Panc1 (cell line): ENCODE measurements at regions not wholly inside any gene's neighbourhood (a gene's known extent, or its start where the extent isn't known, plus 50 kb on each side); places are given as distances from the start of the nearest gene placed in this dataset.

ENCODE experiments used
- ATAC-seq: fragments of 200-7000 bp; cut with Tn5 transposase; 2 replicates; pipeline ENCODE4 v1.9.1; 2020; ENCODE audit warnings: mild to moderate bottlenecking, moderate library complexity
- BruUV-seq: library from RNA; stranded (reverse); fragments of 400-500 nt; replicated peaks from 2 replicates; lab custom pipeline; 2021; lab: Mats Ljungman, UMichigan
- CTCF ChIA-PET: fragments of 300-600 bp; sonication (Branson Sonifier 250); formaldehyde crosslinking; loops from one replicate; lab custom pipeline; 2022; ENCODE audit warnings: antibody characterized with exemption; lab: Charles Lee
- POLR2A ChIA-PET: fragments of 300-600 bp; sonication (Branson Sonifier 250); formaldehyde crosslinking; loops from one replicate; lab custom pipeline; 2022; ENCODE audit warnings: antibody characterized with exemption; lab: Charles Lee
- DNase-seq: peaks from one replicate; pipeline ENCODE4 v3.0.0-alpha.2; 2010; ENCODE audit warnings: low read depth, low spot score
- H3K27ac ChIP-seq: 2 replicates; pipeline ENCODE4 v1.5.1; 2011; ENCODE audit warnings: mild to moderate bottlenecking, low read length, inconsistent platforms
- H3K27me3 ChIP-seq: fragments of 200-500 bp; sonication (Bioruptor generic); 2 replicates; pipeline ENCODE4 v1.6.0; 2014; ENCODE audit warnings: low read length, inconsistent platforms; ENCODE audit not compliant: control insufficient read depth, insufficient read depth
- H3K36me3 ChIP-seq: fragments of 200-500 bp; sonication (Bioruptor generic); 2 replicates; pipeline ENCODE4 v1.5.1; 2014; ENCODE audit warnings: inconsistent platforms, mild to moderate bottlenecking, low read length, moderate library complexity; ENCODE audit not compliant: control insufficient read depth, insufficient read depth
- H3K4me1 ChIP-seq: 2 replicates; pipeline ENCODE4 v1.5.1; 2011; ENCODE audit warnings: inconsistent platforms, mild to moderate bottlenecking, low read length, moderate library complexity; ENCODE audit not compliant: control insufficient read depth, insufficient read depth
- H3K4me3 ChIP-seq, 2 experiments: 2 replicates each; pipeline ENCODE4 v1.5.1; 2011 to 2012; ENCODE audit warnings: low read depth in 2 of 2, low read length in 2 of 2, mild to moderate bottlenecking in 2 of 2, inconsistent platforms in 1 of 2, moderate library complexity in 1 of 2
- H3K9me3 ChIP-seq: fragments of 200-500 bp; sonication (Bioruptor generic); 2 replicates; pipeline ENCODE4 v1.5.1; 2014; ENCODE audit warnings: low read depth, mild to moderate bottlenecking, inconsistent platforms, low read length, moderate library complexity; ENCODE audit not compliant: control insufficient read depth, insufficient read depth
- POLR2AphosphoS5 ChIP-seq: IDR thresholded peaks from 2 replicates; pipeline ENCODE4 v1.6.1; 2012; ENCODE audit warnings: mild to moderate bottlenecking, low read depth, low read length, moderate library complexity
- SIN3A ChIP-seq: IDR thresholded peaks from 2 replicates; pipeline ENCODE4 v1.6.1; 2012; ENCODE audit warnings: low read depth, mild to moderate bottlenecking, low read length, moderate library complexity, borderline replicate concordance; ENCODE audit not compliant: insufficient read depth
- TCF7L2 ChIP-seq: IDR thresholded peaks from 2 replicates; pipeline ENCODE4 v1.6.1; 2011; ENCODE audit warnings: mild to moderate bottlenecking, low read depth, low read length, inconsistent platforms
- in situ Hi-C: cut with HindIII; loops from 2 replicates; pipeline ENCODE4 v1.10.0; 2016; ENCODE audit warnings: low sequenced_read_pairs, low pct_unique_long_range_greater_than_20kb
- intact Hi-C: fragments of 100-400 bp; cut with micrococcal nuclease; formaldehyde crosslinking; loops from one replicate; pipeline ENCODE4 v1.10.0; 2022; ENCODE audit not compliant: unreplicated experiment
- TF ChIP-seq, protein P1 (sequence below), 2 experiments: IDR thresholded peaks; 2 replicates each; pipeline ENCODE4 v1.6.1; 2011 to 2012; ENCODE audit warnings: low read depth in 2 of 2, control low read depth in 1 of 2, low read length in 1 of 2, mild to moderate bottlenecking in 1 of 2, moderate library complexity in 1 of 2; ENCODE audit not compliant: insufficient read depth in 1 of 2
- TF ChIP-seq, protein P2 (sequence below): fragments of 450-650 bp; IDR thresholded peaks from 2 replicates; pipeline ENCODE4 v1.5.1; 2017; ENCODE audit warnings: mild to moderate bottlenecking

DNA sequence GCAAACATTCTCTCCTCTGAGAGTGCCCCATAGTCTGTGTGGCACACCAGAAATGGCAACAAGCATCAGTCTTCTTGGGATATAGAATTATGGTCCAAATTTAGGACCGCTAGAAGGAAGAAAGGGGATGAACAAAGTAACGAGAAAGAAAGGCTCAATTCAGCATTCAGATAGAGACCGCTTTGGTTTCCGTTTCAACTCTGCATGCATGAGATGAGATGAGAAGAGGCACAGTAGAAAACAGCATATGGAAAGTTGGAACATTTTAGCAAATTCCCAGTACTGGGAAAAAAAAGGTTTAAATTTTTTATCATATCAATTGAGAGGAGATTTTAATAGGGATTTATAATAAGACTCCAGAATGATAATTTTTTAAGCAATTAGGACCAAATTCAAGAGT lies 595.5 kb upstream of the CHRM3 start:
- intact Hi-C loops: no loop called here
- Histone ChIP-seq H3K36me3 (no peaks in the 10 kb centered on the region), H3K27ac (no peak overlapping the region), H3K9me3 (no peaks in the 10 kb centered on the region), H3K4me1 (no peaks in the 10 kb centered on the region), H3K27me3 (no peaks in the 10 kb centered on the region), H3K4me3 (no peak overlapping the region)
- DNase-seq (no peak), ATAC-seq (no peak)
- in situ Hi-C loops: no loop called here
- TF ChIP-seq TCF7L2: no peak
- no peak for TF ChIP-seq POLR2AphosphoS5
- TF ChIP-seq SIN3A: no peak
- TF ChIP-seq, protein P1, sequence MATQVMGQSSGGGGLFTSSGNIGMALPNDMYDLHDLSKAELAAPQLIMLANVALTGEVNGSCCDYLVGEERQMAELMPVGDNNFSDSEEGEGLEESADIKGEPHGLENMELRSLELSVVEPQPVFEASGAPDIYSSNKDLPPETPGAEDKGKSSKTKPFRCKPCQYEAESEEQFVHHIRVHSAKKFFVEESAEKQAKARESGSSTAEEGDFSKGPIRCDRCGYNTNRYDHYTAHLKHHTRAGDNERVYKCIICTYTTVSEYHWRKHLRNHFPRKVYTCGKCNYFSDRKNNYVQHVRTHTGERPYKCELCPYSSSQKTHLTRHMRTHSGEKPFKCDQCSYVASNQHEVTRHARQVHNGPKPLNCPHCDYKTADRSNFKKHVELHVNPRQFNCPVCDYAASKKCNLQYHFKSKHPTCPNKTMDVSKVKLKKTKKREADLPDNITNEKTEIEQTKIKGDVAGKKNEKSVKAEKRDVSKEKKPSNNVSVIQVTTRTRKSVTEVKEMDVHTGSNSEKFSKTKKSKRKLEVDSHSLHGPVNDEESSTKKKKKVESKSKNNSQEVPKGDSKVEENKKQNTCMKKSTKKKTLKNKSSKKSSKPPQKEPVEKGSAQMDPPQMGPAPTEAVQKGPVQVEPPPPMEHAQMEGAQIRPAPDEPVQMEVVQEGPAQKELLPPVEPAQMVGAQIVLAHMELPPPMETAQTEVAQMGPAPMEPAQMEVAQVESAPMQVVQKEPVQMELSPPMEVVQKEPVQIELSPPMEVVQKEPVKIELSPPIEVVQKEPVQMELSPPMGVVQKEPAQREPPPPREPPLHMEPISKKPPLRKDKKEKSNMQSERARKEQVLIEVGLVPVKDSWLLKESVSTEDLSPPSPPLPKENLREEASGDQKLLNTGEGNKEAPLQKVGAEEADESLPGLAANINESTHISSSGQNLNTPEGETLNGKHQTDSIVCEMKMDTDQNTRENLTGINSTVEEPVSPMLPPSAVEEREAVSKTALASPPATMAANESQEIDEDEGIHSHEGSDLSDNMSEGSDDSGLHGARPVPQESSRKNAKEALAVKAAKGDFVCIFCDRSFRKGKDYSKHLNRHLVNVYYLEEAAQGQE (IDR thresholded peaks at IDR 0.05; ENCODE audit: insufficient read depth in 1 of 2, low read depth in 2 of 2, low read length in 1 of 2): no peak
- TF ChIP-seq, protein P2, sequence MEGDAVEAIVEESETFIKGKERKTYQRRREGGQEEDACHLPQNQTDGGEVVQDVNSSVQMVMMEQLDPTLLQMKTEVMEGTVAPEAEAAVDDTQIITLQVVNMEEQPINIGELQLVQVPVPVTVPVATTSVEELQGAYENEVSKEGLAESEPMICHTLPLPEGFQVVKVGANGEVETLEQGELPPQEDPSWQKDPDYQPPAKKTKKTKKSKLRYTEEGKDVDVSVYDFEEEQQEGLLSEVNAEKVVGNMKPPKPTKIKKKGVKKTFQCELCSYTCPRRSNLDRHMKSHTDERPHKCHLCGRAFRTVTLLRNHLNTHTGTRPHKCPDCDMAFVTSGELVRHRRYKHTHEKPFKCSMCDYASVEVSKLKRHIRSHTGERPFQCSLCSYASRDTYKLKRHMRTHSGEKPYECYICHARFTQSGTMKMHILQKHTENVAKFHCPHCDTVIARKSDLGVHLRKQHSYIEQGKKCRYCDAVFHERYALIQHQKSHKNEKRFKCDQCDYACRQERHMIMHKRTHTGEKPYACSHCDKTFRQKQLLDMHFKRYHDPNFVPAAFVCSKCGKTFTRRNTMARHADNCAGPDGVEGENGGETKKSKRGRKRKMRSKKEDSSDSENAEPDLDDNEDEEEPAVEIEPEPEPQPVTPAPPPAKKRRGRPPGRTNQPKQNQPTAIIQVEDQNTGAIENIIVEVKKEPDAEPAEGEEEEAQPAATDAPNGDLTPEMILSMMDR: no peak
- BruUV-seq: no TSS peak
- POLR2A ChIA-PET: no interaction called here
- CTCF ChIA-PET: no interaction called here

DNA sequence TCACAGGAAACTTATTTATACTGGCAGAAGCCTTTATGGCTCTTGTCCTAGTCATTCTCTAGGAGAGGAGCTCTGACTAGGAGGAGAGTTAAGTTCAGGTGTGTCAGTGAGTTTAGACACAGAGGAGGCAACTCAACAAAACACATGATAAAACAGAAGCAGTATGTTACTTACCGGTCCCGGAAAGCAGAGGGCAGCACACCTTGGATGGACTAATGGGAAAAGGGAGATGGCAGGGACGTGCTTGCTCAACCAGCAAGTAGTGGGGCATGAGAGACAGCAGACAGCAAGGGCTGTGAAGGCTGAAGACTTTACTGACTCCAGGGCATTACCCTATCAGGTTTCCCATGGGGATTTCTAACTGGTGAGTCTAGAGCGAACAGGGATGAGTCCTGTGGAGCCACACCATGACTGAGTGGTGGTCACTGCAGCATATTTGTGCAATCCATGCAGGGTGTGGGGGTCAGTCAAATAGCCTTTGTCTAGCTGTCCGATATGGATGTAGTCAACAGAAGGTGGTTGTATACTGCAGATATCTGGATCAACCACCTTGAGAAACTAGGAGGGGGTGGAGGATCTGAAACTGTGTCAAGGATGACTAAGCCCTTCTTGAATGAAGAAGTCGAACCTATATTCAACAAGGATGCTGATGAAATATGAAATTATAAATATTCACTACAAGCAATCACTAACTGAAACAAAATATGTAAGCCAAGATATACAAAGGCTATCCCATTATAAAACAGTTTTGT lies 596.3 kb upstream of the CHRM3 start:
- no TSS peak for BruUV-seq
- TF ChIP-seq TCF7L2: no peak
- TF ChIP-seq, protein P2: no peak
- TF ChIP-seq, protein P1 (IDR thresholded peaks at IDR 0.05; ENCODE audit: insufficient read depth in 1 of 2, low read depth in 2 of 2, low read length in 1 of 2): no peak
- TF ChIP-seq SIN3A: no peak
- TF ChIP-seq POLR2AphosphoS5: no peak
- Histone ChIP-seq H3K4me1 (no peaks in the 10 kb centered on the region), H3K27ac (no peak overlapping the region), H3K4me3 (no peak overlapping the region), H3K9me3 (no peaks in the 10 kb centered on the region), H3K36me3 (no peaks in the 10 kb centered on the region), H3K27me3 (no peaks in the 10 kb centered on the region)
- POLR2A ChIA-PET: no interaction called here
- no peak for DNase-seq
- intact Hi-C loops: no loop called here
- ATAC-seq: no peak
- CTCF ChIA-PET: no interaction called here
- in situ Hi-C loops: no loop called here
